Fibroblast of mammary gland (primary cell): ENCODE measurements at regions not wholly inside any gene's neighbourhood (a gene's known extent, or its start where the extent isn't known, plus 50 kb on each side); places are given as distances from the start of the nearest gene placed in this dataset.
"Not testable (repeated sequence)": the region's sequence is repeated elsewhere in the genome, so short reads cannot be mapped to it uniquely, and the experiment has no call there.

ENCODE experiments used
- DNase-seq: peaks from one replicate; pipeline ENCODE4 v3.0.0-alpha.2; 2010; ENCODE audit warnings: low read depth
- H3K4me3 ChIP-seq: 2 replicates; pipeline ENCODE4 v1.5.1; 2011; ENCODE audit warnings: low read depth, mild to moderate bottlenecking, low read length, moderate library complexity; ENCODE audit not compliant: control insufficient read depth
- CTCF ChIP-seq: conservative IDR thresholded peaks from 2 replicates; pipeline ENCODE4 v1.5.1; 2011; ENCODE audit warnings: low read depth, low read length, inconsistent platforms; ENCODE audit not compliant: control insufficient read depth, insufficient read depth

- no peak for TF ChIP-seq CTCF
- DNase-seq: no peak
Measured at GRCh38 chr7:109616551-109617069, 1046.9 kb downstream of the DNAJB9 start.

DNA sequence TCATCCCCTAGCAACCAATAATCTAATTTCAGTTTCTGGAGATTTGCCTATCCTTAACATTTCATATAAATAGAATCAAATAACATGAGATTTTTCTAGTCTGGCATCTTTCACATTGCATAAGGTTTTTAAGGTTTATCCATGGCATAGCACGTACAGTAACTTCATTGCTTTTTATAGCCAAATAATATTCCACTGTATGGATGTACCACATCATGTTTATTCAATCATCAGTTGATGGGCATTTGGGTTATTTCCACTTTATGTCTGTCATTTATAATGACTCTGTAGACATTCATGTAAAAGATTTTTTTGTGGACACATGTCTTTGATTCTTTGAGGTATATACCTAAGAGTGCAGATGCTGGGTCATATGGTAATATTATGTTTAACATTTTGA is 1052.6 kb downstream of the DNAJB9 start:
- TF ChIP-seq CTCF: no peak
- no peak overlapping the region for H3K4me3 ChIP-seq
- DNase-seq: no peak

More at GRCh38 chr7:109616551-109617069, 1046.9 kb downstream of the DNAJB9 start:
- H3K4me3 ChIP-seq: no peak overlapping the region

DNA sequence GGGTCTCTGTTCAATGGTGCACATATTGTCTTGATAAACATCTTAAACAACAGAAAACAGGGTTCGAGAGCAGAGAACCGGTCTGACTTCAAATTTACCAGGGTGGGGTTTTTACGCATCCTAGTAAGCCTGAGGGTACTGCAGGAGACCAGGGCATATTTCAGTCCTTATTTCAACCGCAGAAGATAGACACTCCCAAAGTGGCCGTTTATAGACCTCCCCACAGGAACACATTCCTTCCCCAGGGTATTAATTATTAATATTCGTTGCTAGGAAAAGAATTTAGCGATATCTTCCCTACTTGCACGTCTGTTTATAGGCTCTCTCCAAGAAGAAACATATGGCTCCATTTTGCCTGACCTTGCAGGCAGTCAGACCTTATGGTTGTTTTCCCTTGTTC is 1063.2 kb downstream of the DNAJB9 start:
- H3K4me3 ChIP-seq, DNase-seq: not testable (repeated sequence)

DNA sequence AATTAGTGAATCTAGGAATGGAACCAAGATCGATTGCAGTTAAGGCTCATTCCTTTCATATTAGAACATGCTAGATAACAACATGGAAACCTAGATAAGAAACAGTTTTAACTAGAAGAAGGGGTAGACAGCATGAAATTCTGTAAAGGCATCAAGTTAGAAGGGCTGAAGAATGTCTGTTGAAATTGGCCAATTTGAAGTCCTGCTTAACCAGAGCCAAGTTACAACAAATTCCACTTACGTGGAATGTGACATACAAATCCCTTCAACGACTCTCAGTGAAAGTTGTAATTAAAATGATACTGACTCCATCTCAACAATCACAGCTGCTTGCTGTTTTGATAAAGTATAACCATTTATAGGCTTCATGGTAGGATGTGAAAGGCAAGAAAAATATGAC is 1065.7 kb downstream of the DNAJB9 start:
- DNase-seq: no peak
- no peak for TF ChIP-seq CTCF
- no peak overlapping the region for H3K4me3 ChIP-seq

DNA sequence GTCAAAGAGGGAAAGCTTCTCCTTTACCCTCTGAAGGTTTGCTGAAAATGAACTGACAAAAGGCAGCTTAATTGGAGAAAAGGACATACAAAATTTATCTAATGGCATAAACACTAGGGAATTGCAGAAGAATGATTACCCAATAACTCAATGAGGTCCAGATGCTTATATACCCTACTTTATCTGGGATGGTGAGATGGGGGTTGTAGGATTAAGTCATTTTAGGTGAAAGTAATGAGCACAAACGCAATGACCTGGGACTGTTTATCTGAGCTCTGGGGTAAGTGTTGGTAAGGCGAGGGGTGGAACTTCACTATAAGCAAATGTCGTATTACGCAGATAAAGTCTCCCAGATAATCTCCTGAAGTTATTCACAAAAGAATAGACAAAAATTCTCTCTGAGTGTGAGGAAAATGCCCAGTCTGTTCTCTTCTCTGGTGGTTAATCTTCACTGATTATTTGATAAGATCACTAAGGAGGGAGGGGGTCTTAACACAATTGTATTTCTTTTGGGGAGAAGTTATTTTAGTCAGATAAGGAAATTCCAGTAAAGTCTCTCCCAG is 1067.8 kb downstream of the DNAJB9 start:
- no peak overlapping the region for H3K4me3 ChIP-seq
- no peak for TF ChIP-seq CTCF
- no peak for DNase-seq

GRCh38 chr7:109638321-109638720 is 1068.6 kb downstream of the DNAJB9 start:
- DNase-seq: no peak
- no peak overlapping the region for H3K4me3 ChIP-seq
- no peak for TF ChIP-seq CTCF

DNA sequence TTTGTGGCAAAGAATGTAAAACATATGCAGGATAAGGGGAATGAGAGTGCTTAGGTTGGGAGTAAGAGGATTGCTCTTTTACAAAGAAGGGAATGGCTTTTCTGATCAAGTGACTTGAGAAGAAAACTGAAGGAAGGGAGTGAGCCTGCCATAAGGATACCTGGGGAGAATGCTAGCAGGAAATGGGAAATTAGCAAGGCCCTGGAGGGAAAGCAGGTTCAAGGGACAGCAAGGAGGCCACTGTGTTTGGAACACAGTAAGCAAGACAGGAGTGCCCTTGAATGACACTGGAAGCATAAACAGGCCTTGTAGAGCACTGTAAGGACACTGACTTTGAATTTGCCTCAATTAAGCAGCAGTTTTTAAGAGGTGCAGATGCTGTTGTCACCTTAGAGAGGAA is 1069.9 kb downstream of the DNAJB9 start:
- TF ChIP-seq CTCF: no peak
- H3K4me3 ChIP-seq: no peak overlapping the region
- no peak for DNase-seq
